ENCODE measurements at regions not wholly inside any gene's neighbourhood (a gene's known extent, or its start where the extent isn't known, plus 50 kb on each side); places are given as distances from the start of the nearest gene placed in this dataset.
"Not testable (repeated sequence)": the region's sequence is repeated elsewhere in the genome, so short reads cannot be mapped to it uniquely, and the experiment has no call there.

GRCh38 chr2:16058256-16058655 lies 117.9 kb downstream of the MYCN start:
- H3K27me3 ChIP-seq (ENCODE audit: insufficient read depth, low read length, poor library complexity, severe bottlenecking), result no peaks in the 10 kb centered on the region
- no peaks in the 10 kb centered on the region for H3K36me3 ChIP-seq (ENCODE audit: insufficient read depth, low read length)
- DNase-seq, result no peak
- no peak overlapping the region for H3K4me3 ChIP-seq (ENCODE audit: low read length)
- POLR2A ChIA-PET, result no interaction called here
- no peak overlapping the region for H3K27ac ChIP-seq (ENCODE audit: low read depth, low read length)
- Mint-ChIP-seq H3K27me3 (no peaks in the 10 kb centered on the region), H3K36me3 (no peaks in the 10 kb centered on the region), H3K27ac (no peak overlapping the region), H3K4me1 (no peaks in the 10 kb centered on the region), H3K4me3 (no peak overlapping the region), H3K9me3 (peaks cover 0 to 5% (median 4%) of the 10 kb centered on the region in 5 donors)
- CTCF ChIA-PET, result no interaction called here
- H3K4me1 ChIP-seq (ENCODE audit: insufficient read depth, low read length), result no peaks in the 10 kb centered on the region
- H3K9me3 ChIP-seq (ENCODE audit: low read length), result no peaks in the 10 kb centered on the region

GRCh38 chr2:16057661-16058060 lies 117.3 kb downstream of the MYCN start:
- no peaks in the 10 kb centered on the region for H3K4me1 ChIP-seq (ENCODE audit: insufficient read depth, low read length)
- H3K27me3 ChIP-seq (ENCODE audit: insufficient read depth, low read length, poor library complexity, severe bottlenecking), result no peaks in the 10 kb centered on the region
- H3K4me3 Mint-ChIP-seq, result no peak overlapping the region
- no peaks in the 10 kb centered on the region for H3K36me3 Mint-ChIP-seq
- no peak overlapping the region for H3K27ac Mint-ChIP-seq
- H3K4me3 ChIP-seq (ENCODE audit: low read length), result no peak overlapping the region
- H3K27ac ChIP-seq (ENCODE audit: low read depth, low read length), result no peak overlapping the region
- no peaks in the 10 kb centered on the region for H3K27me3 Mint-ChIP-seq
- H3K9me3 ChIP-seq (ENCODE audit: low read length), result no peaks in the 10 kb centered on the region
- ChIA-PET POLR2A (no interaction called here), CTCF (no interaction called here)
- no peaks in the 10 kb centered on the region for H3K36me3 ChIP-seq (ENCODE audit: insufficient read depth, low read length)
- H3K9me3 Mint-ChIP-seq, result peaks cover 0 to 5% (median 3%) of the 10 kb centered on the region in 5 donors
- no peaks in the 10 kb centered on the region for H3K4me1 Mint-ChIP-seq
- no peak for DNase-seq

- CTCF ChIA-PET, result no interaction called here
- Mint-ChIP-seq H3K27me3 (no peaks in the 10 kb centered on the region), H3K27ac (no peak overlapping the region), H3K36me3 (no peaks in the 10 kb centered on the region), H3K9me3 (peaks cover 0 to 2% (median 0%) of the 10 kb centered on the region in 5 donors), H3K4me3 (no peak overlapping the region), H3K4me1 (no peaks in the 10 kb centered on the region)
- Histone ChIP-seq H3K4me1 (ENCODE audit: insufficient read depth, low read length) (no peaks in the 10 kb centered on the region), H3K4me3 (ENCODE audit: low read length) (no peak overlapping the region), H3K27me3 (ENCODE audit: insufficient read depth, low read length, poor library complexity, severe bottlenecking) (no peaks in the 10 kb centered on the region), H3K27ac (ENCODE audit: low read depth, low read length) (no peak overlapping the region), H3K9me3 (ENCODE audit: low read length) (no peaks in the 10 kb centered on the region), H3K36me3 (ENCODE audit: insufficient read depth, low read length) (no peaks in the 10 kb centered on the region)
- POLR2A ChIA-PET, result no interaction called here
- DNase-seq, result no peak
Observed at GRCh38 chr2:16055848-16056580, 115.7 kb downstream of the MYCN start.

- Mint-ChIP-seq H3K4me3 (no peak overlapping the region), H3K36me3 (no peaks in the 10 kb centered on the region), H3K4me1 (no peaks in the 10 kb centered on the region), H3K27ac (no peak overlapping the region), H3K9me3 (peaks cover 0 to 3% (median 2%) of the 10 kb centered on the region in 5 donors), H3K27me3 (no peaks in the 10 kb centered on the region)
- H3K4me1 ChIP-seq (ENCODE audit: insufficient read depth, low read length), result no peaks in the 10 kb centered on the region
- ChIA-PET POLR2A (no interaction called here), CTCF (no interaction called here)
- no peaks in the 10 kb centered on the region for H3K9me3 ChIP-seq (ENCODE audit: low read length)
- no peaks in the 10 kb centered on the region for H3K27me3 ChIP-seq (ENCODE audit: insufficient read depth, low read length, poor library complexity, severe bottlenecking)
- no peak for DNase-seq
- H3K36me3 ChIP-seq (ENCODE audit: insufficient read depth, low read length), result no peaks in the 10 kb centered on the region
- H3K27ac ChIP-seq (ENCODE audit: low read depth, low read length), result no peak overlapping the region
- H3K4me3 ChIP-seq (ENCODE audit: low read length), result no peak overlapping the region
Observed at GRCh38 chr2:16053437-16054257, 113.3 kb downstream of the MYCN start.

- H3K4me1 ChIP-seq (ENCODE audit: insufficient read depth, low read length); CTCF ChIA-PET; H3K36me3 Mint-ChIP-seq; H3K4me3 Mint-ChIP-seq; POLR2A ChIA-PET; H3K27me3 ChIP-seq (ENCODE audit: insufficient read depth, low read length, poor library complexity, severe bottlenecking); H3K4me3 ChIP-seq (ENCODE audit: low read length); H3K4me1 Mint-ChIP-seq; H3K9me3 ChIP-seq (ENCODE audit: low read length); H3K36me3 ChIP-seq (ENCODE audit: insufficient read depth, low read length); H3K27ac ChIP-seq (ENCODE audit: low read depth, low read length); H3K27me3 Mint-ChIP-seq; DNase-seq; H3K9me3 Mint-ChIP-seq; H3K27ac Mint-ChIP-seq: not testable (repeated sequence)
Observed at GRCh38 chr2:16052571-16053052, 112.3 kb downstream of the MYCN start.

- Mint-ChIP-seq H3K4me3 (no peak overlapping the region), H3K27me3 (no peaks in the 10 kb centered on the region), H3K4me1 (no peaks in the 10 kb centered on the region), H3K36me3 (no peaks in the 10 kb centered on the region), H3K27ac (no peak overlapping the region), H3K9me3 (peaks cover 0 to 6% (median under 1%) of the 10 kb centered on the region in 5 donors)
- no peak for DNase-seq
- no peak overlapping the region for H3K4me3 ChIP-seq (ENCODE audit: low read length)
- no peaks in the 10 kb centered on the region for H3K36me3 ChIP-seq (ENCODE audit: insufficient read depth, low read length)
- no peak overlapping the region for H3K27ac ChIP-seq (ENCODE audit: low read depth, low read length)
- H3K9me3 ChIP-seq (ENCODE audit: low read length), result no peaks in the 10 kb centered on the region
- ChIA-PET CTCF (interaction anchor here (0.6 kb wide), 1 partner anchor 237 kb away, joined by 4 read pairs; no protein-coding TSS in a partner anchor), POLR2A (no interaction called here)
- H3K4me1 ChIP-seq (ENCODE audit: insufficient read depth, low read length), result no peaks in the 10 kb centered on the region
- H3K27me3 ChIP-seq (ENCODE audit: insufficient read depth, low read length, poor library complexity, severe bottlenecking), result no peaks in the 10 kb centered on the region
Observed at GRCh38 chr2:16051841-16052564, 111.7 kb downstream of the MYCN start.

- no peaks in the 10 kb centered on the region for H3K27me3 Mint-ChIP-seq
- no peaks in the 10 kb centered on the region for H3K36me3 Mint-ChIP-seq
- Histone ChIP-seq H3K9me3 (ENCODE audit: low read length) (no peaks in the 10 kb centered on the region), H3K4me1 (ENCODE audit: insufficient read depth, low read length) (no peaks in the 10 kb centered on the region), H3K36me3 (ENCODE audit: insufficient read depth, low read length) (no peaks in the 10 kb centered on the region), H3K27ac (ENCODE audit: low read depth, low read length) (no peak overlapping the region), H3K27me3 (ENCODE audit: insufficient read depth, low read length, poor library complexity, severe bottlenecking) (no peaks in the 10 kb centered on the region), H3K4me3 (ENCODE audit: low read length) (no peak overlapping the region)
- peaks cover 0 to 6% (median 0%) of the 10 kb centered on the region in 5 donors for H3K9me3 Mint-ChIP-seq
- H3K4me1 Mint-ChIP-seq, result no peaks in the 10 kb centered on the region
- no peak for DNase-seq
- ChIA-PET CTCF (interaction anchor here (0.6 kb wide), 1 partner anchor 238 kb away, joined by 4 read pairs; no protein-coding TSS in a partner anchor), POLR2A (no interaction called here)
- H3K27ac Mint-ChIP-seq, result peak overlapping the region in 1 of 8 donors; percentile 26
- no peak overlapping the region for H3K4me3 Mint-ChIP-seq
Observed at GRCh38 chr2:16050908-16051489, 110.6 kb downstream of the MYCN start.
